ENCODE measurements at regions not wholly inside any gene's neighbourhood (a gene's known extent, or its start where the extent isn't known, plus 50 kb on each side); places are given as distances from the start of the nearest gene placed in this dataset.

DNA sequence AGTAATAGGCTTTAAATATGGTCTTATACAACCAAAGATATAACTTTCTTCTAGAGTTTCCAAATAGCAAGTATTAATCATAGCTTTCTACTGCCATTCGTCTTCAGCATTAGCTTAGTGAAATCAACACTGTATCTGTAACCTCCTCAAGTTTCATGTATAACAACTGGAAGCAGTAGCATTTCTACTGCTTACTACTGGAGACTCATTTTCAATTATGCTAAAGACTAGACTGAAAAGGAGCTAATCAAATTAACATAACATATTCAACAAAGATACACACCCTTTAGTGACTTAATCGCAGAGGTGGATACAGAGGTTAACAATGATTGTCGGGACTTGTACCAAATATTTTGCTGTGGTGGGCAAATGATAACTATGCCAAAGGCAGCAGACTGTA lies 344.2 kb upstream of the TEX13C start:
- ATAC-seq, result no peak
- Histone ChIP-seq H3K36me3 (ENCODE audit: low read depth) (no peaks in the 10 kb centered on the region), H3K9me3 (no peaks in the 10 kb centered on the region), H3K4me3 (no peak overlapping the region), H3K4me1 (ENCODE audit: low read depth) (no peaks in the 10 kb centered on the region)
- intact Hi-C loops (cut with DNase I, micrococcal nuclease), result no loop called here
- TF ChIP-seq, protein P1, sequence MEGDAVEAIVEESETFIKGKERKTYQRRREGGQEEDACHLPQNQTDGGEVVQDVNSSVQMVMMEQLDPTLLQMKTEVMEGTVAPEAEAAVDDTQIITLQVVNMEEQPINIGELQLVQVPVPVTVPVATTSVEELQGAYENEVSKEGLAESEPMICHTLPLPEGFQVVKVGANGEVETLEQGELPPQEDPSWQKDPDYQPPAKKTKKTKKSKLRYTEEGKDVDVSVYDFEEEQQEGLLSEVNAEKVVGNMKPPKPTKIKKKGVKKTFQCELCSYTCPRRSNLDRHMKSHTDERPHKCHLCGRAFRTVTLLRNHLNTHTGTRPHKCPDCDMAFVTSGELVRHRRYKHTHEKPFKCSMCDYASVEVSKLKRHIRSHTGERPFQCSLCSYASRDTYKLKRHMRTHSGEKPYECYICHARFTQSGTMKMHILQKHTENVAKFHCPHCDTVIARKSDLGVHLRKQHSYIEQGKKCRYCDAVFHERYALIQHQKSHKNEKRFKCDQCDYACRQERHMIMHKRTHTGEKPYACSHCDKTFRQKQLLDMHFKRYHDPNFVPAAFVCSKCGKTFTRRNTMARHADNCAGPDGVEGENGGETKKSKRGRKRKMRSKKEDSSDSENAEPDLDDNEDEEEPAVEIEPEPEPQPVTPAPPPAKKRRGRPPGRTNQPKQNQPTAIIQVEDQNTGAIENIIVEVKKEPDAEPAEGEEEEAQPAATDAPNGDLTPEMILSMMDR (IDR thresholded peaks at IDR 0.05), result no peak
- no peak for DNase-seq

DNA sequence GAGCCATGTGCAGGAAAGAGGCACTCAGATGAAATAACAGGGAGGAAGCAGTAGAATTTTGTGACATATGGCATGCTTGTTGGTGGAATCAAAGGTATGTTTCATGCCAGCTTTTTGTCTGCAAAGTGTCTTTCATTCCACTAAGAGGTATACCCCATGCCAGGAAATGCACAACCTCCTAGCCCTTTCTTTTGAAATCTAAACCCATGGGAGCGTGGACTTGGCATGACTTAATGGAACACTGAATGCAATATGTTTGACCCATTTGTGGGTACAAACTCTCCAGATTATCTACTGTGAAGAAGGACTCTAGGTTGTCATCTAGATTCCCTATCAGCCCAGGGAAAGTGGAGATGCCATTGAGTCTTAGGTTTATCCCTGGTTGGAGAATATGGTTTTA lies 338.3 kb upstream of the TEX13C start:
- no peaks in the 10 kb centered on the region for H3K4me1 ChIP-seq (ENCODE audit: low read depth)
- no peak overlapping the region for H3K4me3 ChIP-seq
- ATAC-seq (no peak), DNase-seq (no peak)
- intact Hi-C loops (cut with DNase I, micrococcal nuclease), result no loop called here
- TF ChIP-seq, protein P1 (IDR thresholded peaks at IDR 0.05), result no peak
- no peaks in the 10 kb centered on the region for H3K9me3 ChIP-seq
- H3K36me3 ChIP-seq (ENCODE audit: low read depth), result no peaks in the 10 kb centered on the region

DNA sequence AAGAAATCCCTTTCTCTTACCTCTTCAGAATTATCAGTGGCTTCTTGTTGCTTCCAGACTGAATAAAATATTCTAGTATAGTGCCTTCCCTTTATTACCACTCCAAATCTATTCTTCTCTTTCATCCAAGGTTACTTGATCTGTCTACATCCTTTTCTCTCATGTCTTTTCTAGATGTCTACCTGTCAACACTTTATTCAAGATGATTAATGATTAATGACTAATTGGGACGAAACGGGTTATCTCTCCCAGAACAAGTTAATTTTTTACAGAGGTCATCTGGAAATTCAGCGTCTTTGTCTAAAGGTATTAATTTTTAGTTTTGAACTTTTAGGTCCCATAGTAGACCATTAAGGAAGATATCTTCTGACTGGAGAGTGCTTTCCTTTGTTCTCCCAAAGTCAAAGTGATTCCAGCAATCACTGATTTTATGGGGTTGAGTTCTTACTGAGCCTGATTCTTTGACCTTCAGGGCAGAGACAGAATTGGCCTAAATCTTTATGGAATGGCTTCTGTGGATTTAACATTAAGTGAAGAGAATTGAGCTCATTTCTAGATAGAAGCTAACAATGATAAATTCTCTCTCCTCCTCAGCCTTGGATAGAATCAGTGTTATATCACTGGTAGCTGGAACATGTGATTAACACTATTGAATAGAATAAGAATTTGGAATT lies 335.4 kb upstream of the TEX13C start:
- no peaks in the 10 kb centered on the region for H3K36me3 ChIP-seq (ENCODE audit: low read depth)
- no peaks in the 10 kb centered on the region for H3K9me3 ChIP-seq
- H3K4me3 ChIP-seq, result no peak overlapping the region
- DNase-seq (no peak), ATAC-seq (no peak)
- TF ChIP-seq, protein P1 (IDR thresholded peaks at IDR 0.05), result no peak
- no peaks in the 10 kb centered on the region for H3K4me1 ChIP-seq (ENCODE audit: low read depth)
- intact Hi-C loops (cut with DNase I, micrococcal nuclease), result no loop called here

DNA sequence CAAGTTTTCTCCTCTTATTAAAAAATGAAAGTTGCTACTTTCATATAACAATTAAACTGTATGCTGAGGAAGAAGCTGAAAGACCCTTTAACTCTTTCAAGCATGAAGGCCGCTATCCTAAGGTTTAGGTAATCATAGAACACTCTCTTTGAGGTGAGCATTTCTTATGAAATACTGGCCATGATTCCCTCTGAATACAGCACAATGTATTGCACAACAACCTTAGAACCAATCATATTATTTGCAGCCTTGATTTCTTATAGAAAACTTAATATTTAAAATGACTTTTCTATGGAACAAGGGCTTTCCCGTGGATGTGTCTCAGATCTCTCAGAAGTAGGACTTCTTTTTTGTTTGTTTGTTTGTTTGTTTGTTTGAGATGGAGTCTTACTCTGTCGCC lies 333.4 kb upstream of the TEX13C start:
- TF ChIP-seq, protein P1 (IDR thresholded peaks at IDR 0.05), result no peak
- no peak for DNase-seq
- no peak for ATAC-seq
- H3K36me3 ChIP-seq (ENCODE audit: low read depth), result no peaks in the 10 kb centered on the region
- H3K9me3 ChIP-seq, result no peaks in the 10 kb centered on the region
- H3K4me1 ChIP-seq (ENCODE audit: low read depth), result no peaks in the 10 kb centered on the region
- no peak overlapping the region for H3K4me3 ChIP-seq
- intact Hi-C loops (cut with DNase I, micrococcal nuclease), result no loop called here

DNA sequence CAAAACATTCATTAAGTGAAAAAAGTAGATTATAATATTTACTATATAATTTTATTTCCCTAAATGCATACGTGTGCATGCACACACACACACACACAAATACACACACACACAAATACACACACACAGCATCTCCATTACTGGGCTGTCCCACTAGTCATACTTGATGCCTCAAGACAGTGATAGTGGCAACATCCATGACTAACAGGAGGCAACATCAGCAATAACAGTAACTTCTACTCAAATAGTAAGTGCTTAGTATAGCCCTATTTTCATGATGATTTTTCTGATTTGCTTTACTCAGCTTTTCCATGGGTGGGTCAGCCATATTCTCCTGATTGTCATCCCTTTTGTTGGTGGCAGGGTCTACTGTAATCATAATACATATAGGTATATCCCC lies 325.9 kb upstream of the TEX13C start:
- Histone ChIP-seq H3K36me3 (ENCODE audit: low read depth) (no peaks in the 10 kb centered on the region), H3K4me1 (ENCODE audit: low read depth) (no peaks in the 10 kb centered on the region), H3K9me3 (no peaks in the 10 kb centered on the region), H3K4me3 (no peak overlapping the region)
- DNase-seq (no peak), ATAC-seq (no peak)
- TF ChIP-seq, protein P1 (IDR thresholded peaks at IDR 0.05), result no peak
- intact Hi-C loops (cut with DNase I, micrococcal nuclease), result no loop called here

DNA sequence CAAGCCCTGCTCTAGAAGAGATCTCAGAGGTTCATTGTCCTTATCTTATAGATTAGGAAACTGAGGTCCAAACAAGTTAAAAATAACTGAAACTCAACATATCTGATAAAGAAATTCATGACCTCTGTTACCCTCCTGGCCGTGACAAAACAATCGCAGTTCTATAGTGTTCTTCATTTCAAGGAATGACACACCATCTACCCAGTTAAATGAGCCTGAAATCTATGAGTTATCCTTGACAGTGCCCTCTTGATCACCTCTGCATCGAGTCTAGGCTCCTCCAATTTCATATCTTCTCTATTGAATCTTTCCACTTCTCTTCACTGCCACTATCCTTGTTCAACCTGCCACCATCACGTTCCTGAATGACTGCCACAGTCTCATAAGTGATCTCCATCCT lies 325.3 kb upstream of the TEX13C start:
- DNase-seq, result no peak
- H3K36me3 ChIP-seq (ENCODE audit: low read depth), result no peaks in the 10 kb centered on the region
- TF ChIP-seq, protein P1 (IDR thresholded peaks at IDR 0.05), result no peak
- H3K9me3 ChIP-seq, result no peaks in the 10 kb centered on the region
- no peak for ATAC-seq
- H3K4me1 ChIP-seq (ENCODE audit: low read depth), result no peaks in the 10 kb centered on the region
- H3K4me3 ChIP-seq, result no peak overlapping the region
- intact Hi-C loops (cut with DNase I, micrococcal nuclease), result no loop called here
